Spleen (tissue), 11 donors: ENCODE measurements at regions not wholly inside any gene's neighbourhood (a gene's known extent, or its start where the extent isn't known, plus 50 kb on each side); places are given as distances from the start of the nearest gene placed in this dataset.

Source experiments
- DNase-seq: peaks from one replicate; pipeline ENCODE4 v3.0.0-alpha.2; 2020
- H3K27ac ChIP-seq, 8 donors: fragments of 200-600 bp; sonication (generic) in 7 of 8; 1 replicate in 4 of 8; 2 replicates in 4 of 8; pipeline versions ENCODE4 v1.5.0 to v1.8.0; 2016 to 2021; ENCODE audit warnings: inconsistent platforms in 4 of 8, mild to moderate bottlenecking in 4 of 8, moderate library complexity in 1 of 8
- H3K27me3 ChIP-seq, 7 donors: fragments of 200-600 bp; sonication (generic) in 6 of 7; replicated peaks in 1 of 7; 1 replicate in 4 of 7; 2 replicates in 3 of 7; pipeline versions ENCODE4 v1.5.0 to v1.8.0; 2016 to 2021; ENCODE audit warnings: inconsistent platforms in 3 of 7, mild to moderate bottlenecking in 1 of 7
- H3K36me3 ChIP-seq, 6 donors: fragments of 200-600 bp; sonication (generic) in 5 of 6; 1 replicate in 4 of 6; 2 replicates in 2 of 6; pipeline versions ENCODE4 v1.5.0 to v1.8.0; 2016 to 2021; ENCODE audit warnings: inconsistent platforms in 2 of 6
- H3K4me1 ChIP-seq, 6 donors: fragments of 200-600 bp; sonication (generic) in 5 of 6; 1 replicate in 3 of 6; 2 replicates in 3 of 6; pipeline versions ENCODE4 v1.5.0 to v1.8.0; 2016 to 2021; ENCODE audit warnings: inconsistent platforms in 3 of 6
- H3K4me3 ChIP-seq, 8 donors: fragments of 200-600 bp; sonication (generic) in 7 of 8; 1 replicate in 4 of 8; 2 replicates in 4 of 8; pipeline versions ENCODE4 v1.5.0 to v1.8.0; 2016 to 2021; ENCODE audit warnings: inconsistent platforms in 4 of 8, mild to moderate bottlenecking in 4 of 8, moderate library complexity in 2 of 8
- H3K9me3 ChIP-seq, 8 donors: fragments of 200-600 bp; sonication (generic) in 7 of 8; 1 replicate in 4 of 8; 2 replicates in 4 of 8; pipeline versions ENCODE4 v1.5.0 to v1.8.0; 2016 to 2021; ENCODE audit warnings: inconsistent platforms in 4 of 8
- CTCF ChIP-seq, 11 experiments: fragments of 200-600 bp in 7 of 11; fragments of 450-650 bp in 4 of 11; sonication (generic) in 4 of 11; IDR thresholded peaks in 8 of 11; conservative IDR thresholded peaks in 3 of 11; 1 replicate in 7 of 11; 2 replicates in 4 of 11; pipeline versions ENCODE4 v1.4.0 to v1.8.0; 2016 to 2021; ENCODE audit warnings: antibody characterized with exemption in 11 of 11, inconsistent platforms in 4 of 11, mild to moderate bottlenecking in 1 of 11
- POLR2A ChIP-seq, 3 donors: fragments of 450-650 bp; IDR thresholded peaks; one replicate each; pipeline ENCODE4 v1.5.1; 2017; ENCODE audit warnings: antibody characterized with exemption in 3 of 3, mild to moderate bottlenecking in 1 of 3
- POLR2AphosphoS5 ChIP-seq, 3 donors: sonication (generic); formaldehyde crosslinking; IDR thresholded peaks; one replicate each; pipeline ENCODE4 v1.5.1; 2017; ENCODE audit warnings: antibody characterized with exemption in 3 of 3
- WGBS, 5 donors: extraction: QIAGEN DNeasy Blood & Tissue Kit in 3 of 5; methylation state at CpG; one replicate each; pipeline versions ENCODE4 v1.1.5 to v1.1.7; 2013 to 2018; 5-methylcytosine and 5-hydroxymethylcytosine counted together
- intact Hi-C: fragments of 100-400 bp; cut with DNase I; formaldehyde crosslinking; loops from one replicate; pipeline ENCODE4 v1.15.0; 2023; ENCODE audit warnings: low total_unique reads
- donor health status: healthy with polysubstance abuse.
- donor health status: DM: no; HTN: no; CAD: no; lungs with moderate emphysema.
- donor health status: DM: no; HTN: no; CAD: no.
- donor health status: Bipolar disorder and iron deficiency.
- donor health status: healthy.
- donor health status: DM: no; HTN: no; CAD: no.
- donor health status: DM: yes; HTN: yes; CAD: no.

- no peaks in the 10 kb centered on the region for H3K36me3 ChIP-seq
- no peak for DNase-seq
- no peaks in the 10 kb centered on the region for H3K4me1 ChIP-seq
- H3K4me3 ChIP-seq: no peak overlapping the region
- H3K9me3 ChIP-seq: no peaks in the 10 kb centered on the region
- no peaks in the 10 kb centered on the region for H3K27me3 ChIP-seq
- no peak for TF ChIP-seq POLR2AphosphoS5 (IDR thresholded peaks at IDR 0.05)
- no peak for TF ChIP-seq POLR2A (IDR thresholded peaks at IDR 0.05)
- no peak for TF ChIP-seq CTCF (IDR thresholded peaks at IDR 0.05 in 8 of 11, conservative IDR thresholded peaks at IDR 0.05 in 3 of 11)
- H3K27ac ChIP-seq: no peak overlapping the region
- 65 to 75% (median 70%) methylated on average over 2 of the region's 2 CpGs for WGBS, 5 donors
- intact Hi-C loops: no loop called here
Measured at GRCh38 chr4:31392923-31393322, 672.8 kb downstream of the PCDH7 start.

- peaks cover 0 to 3% (median 0%) of the 10 kb centered on the region in 8 donors for H3K9me3 ChIP-seq
- no peak overlapping the region for H3K27ac ChIP-seq
- 71 to 87% (median 82%) methylated on average over 3 of the region's 3 CpGs for WGBS, 5 donors
- no peaks in the 10 kb centered on the region for H3K27me3 ChIP-seq
- H3K36me3 ChIP-seq: no peaks in the 10 kb centered on the region
- H3K4me1 ChIP-seq: no peaks in the 10 kb centered on the region
- intact Hi-C loops: no loop called here
- TF ChIP-seq CTCF (IDR thresholded peaks at IDR 0.05 in 8 of 11, conservative IDR thresholded peaks at IDR 0.05 in 3 of 11): no peak
- TF ChIP-seq POLR2AphosphoS5 (IDR thresholded peaks at IDR 0.05): no peak
- no peak for TF ChIP-seq POLR2A (IDR thresholded peaks at IDR 0.05)
- no peak for DNase-seq
- H3K4me3 ChIP-seq: no peak overlapping the region
Measured at GRCh38 chr4:31408121-31408520, 688.0 kb downstream of the PCDH7 start.

- intact Hi-C loops: no loop called here
- no peak for DNase-seq
- no peak overlapping the region for H3K27ac ChIP-seq
- H3K4me3 ChIP-seq: no peak overlapping the region
- WGBS, 5 donors: 77 to 97% (median 85%) methylated on average over 1 of the region's 1 CpG
- no peaks in the 10 kb centered on the region for H3K4me1 ChIP-seq
- no peaks in the 10 kb centered on the region for H3K36me3 ChIP-seq
- TF ChIP-seq POLR2A (IDR thresholded peaks at IDR 0.05): no peak
- no peak for TF ChIP-seq CTCF (IDR thresholded peaks at IDR 0.05 in 8 of 11, conservative IDR thresholded peaks at IDR 0.05 in 3 of 11)
- TF ChIP-seq POLR2AphosphoS5 (IDR thresholded peaks at IDR 0.05): no peak
- H3K27me3 ChIP-seq: no peaks in the 10 kb centered on the region
- H3K9me3 ChIP-seq: peaks cover 0 to 3% (median 0%) of the 10 kb centered on the region in 8 donors
Measured at GRCh38 chr4:31411565-31411964, 691.4 kb downstream of the PCDH7 start.

GRCh38 chr4:31415629-31416028 is 695.5 kb downstream of the PCDH7 start:
- no peaks in the 10 kb centered on the region for H3K9me3 ChIP-seq
- 91 to 96% (median 94%) methylated on average over 3 of the region's 3 CpGs for WGBS, 5 donors
- no peaks in the 10 kb centered on the region for H3K36me3 ChIP-seq
- TF ChIP-seq POLR2AphosphoS5 (IDR thresholded peaks at IDR 0.05) (no peak), POLR2A (IDR thresholded peaks at IDR 0.05) (no peak), CTCF (IDR thresholded peaks at IDR 0.05 in 8 of 11, conservative IDR thresholded peaks at IDR 0.05 in 3 of 11) (no peak)
- no peak overlapping the region for H3K4me3 ChIP-seq
- H3K27me3 ChIP-seq: no peaks in the 10 kb centered on the region
- H3K27ac ChIP-seq: no peak overlapping the region
- no peaks in the 10 kb centered on the region for H3K4me1 ChIP-seq
- intact Hi-C loops: no loop called here
- no peak for DNase-seq
